NCI-H2196 (cell line): ENCODE measurements at regions not wholly inside any gene's neighbourhood (a gene's known extent, or its start where the extent isn't known, plus 50 kb on each side); places are given as distances from the start of the nearest gene placed in this dataset.

Experiments used
- DNase-seq: peaks from one replicate; lab custom pipeline; 2025; ENCODE audit not compliant: unreplicated experiment; lab: John Stamatoyannopoulos, UW

DNA sequence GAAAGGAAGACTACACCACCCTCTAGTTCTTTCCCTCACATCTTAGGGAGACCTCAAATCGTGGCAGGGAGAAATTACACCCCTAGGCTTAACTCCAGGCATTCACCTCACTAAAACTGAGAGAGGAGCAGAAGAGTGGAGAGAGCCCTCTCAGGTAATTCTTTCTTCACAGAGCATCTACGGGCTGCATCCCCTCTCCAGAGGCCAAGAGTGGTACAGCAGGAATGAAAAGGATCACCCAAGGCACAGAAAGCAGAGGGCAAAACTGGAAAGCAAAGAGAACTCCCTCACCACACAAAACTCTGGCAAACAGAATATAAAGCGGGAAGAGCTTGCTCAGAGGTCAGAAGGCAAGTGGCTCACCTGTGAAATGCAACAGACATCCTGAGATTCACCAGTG, 661.2 kb downstream of the TBC1D4 start:
- no peak for DNase-seq

GRCh38 chr13:74819549-74819948, 662.4 kb downstream of the TBC1D4 start:
- no peak for DNase-seq

GRCh38 chr13:74816737-74817136, 665.2 kb downstream of the TBC1D4 start:
- no peak for DNase-seq

GRCh38 chr13:74796157-74796556, 662.0 kb upstream of the KLF12 start:
- DNase-seq = no peak

DNA sequence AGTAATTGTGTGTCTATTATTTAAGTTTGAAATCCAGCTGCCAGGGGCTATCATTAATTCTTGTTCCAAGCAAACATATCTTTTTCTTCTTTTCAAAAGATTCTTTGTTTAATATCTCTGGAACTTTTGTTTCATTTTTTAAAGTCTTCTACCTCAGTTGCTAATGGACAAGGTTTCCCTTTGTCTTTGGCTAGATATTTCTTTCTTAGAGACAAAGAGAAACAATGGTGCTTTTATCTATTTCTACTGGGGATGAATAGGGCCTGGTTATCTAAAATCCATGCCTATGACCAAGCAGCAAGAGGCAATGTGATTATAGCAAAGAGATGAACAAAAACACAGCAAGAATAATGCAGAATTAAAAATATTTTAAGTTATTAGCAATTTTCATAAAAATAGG, 661.3 kb upstream of the KLF12 start:
- DNase-seq = no peak

GRCh38 chr13:74794582-74794981, 660.4 kb upstream of the KLF12 start:
- no peak for DNase-seq

DNA sequence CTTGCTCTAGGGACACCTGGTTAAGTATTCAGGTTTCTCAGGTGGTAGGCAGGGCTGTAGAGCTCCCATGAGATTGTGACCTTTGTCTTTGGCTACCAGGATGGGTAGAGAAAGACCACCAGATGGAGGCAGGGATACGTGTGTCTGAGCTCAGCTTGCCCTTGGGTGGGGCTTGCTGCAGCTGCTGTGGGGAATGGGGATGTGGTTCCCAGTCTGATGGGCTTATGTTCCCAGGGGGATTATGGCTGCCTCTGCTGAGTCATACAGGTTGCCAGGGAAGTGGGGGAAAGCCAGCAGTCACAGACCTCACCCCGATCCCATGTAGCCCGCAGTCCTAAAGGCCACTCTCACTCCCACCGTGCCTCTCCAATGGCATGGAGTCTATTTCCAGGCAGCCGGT, 659.9 kb upstream of the KLF12 start:
- no peak for DNase-seq

GRCh38 chr13:74784959-74785358, 650.8 kb upstream of the KLF12 start:
- DNase-seq = no peak

DNA sequence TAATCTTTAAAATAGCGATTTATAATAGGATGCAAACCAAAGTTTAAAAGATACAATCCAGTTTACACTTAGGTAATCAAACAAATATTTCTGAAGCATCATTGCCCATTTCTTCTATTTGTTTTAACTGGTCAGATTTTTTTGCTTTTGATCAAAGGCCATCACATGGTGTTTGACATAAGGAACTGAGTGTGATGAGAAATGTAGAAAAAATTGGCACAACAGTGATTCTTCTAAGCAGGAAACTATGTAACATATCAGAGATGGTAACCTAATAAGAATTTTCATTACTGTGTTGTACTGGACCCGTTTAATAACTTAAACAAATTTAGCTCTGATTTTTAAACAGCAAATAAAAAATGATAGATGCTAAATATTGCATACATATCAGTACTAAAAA, 644.7 kb upstream of the KLF12 start:
- DNase-seq = no peak

DNA sequence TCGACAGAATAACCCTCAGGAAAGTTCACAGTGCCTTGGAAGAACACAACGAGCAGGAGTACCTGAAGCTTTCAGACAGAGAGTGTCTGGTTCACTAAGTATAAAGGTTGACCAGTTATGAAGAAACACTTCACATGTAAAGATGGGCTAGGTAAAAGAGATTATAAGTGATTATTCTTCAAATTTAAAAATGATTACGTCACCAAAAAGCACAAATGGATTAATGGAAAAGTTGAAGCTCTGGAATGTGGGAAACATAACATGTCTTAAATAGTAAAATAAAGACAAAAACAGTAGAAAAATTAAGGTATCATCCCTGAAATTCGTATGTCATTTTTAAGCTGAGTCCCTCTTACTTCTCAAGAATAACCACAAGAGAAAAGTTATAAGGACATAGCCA, 643.9 kb upstream of the KLF12 start:
- no peak for DNase-seq

DNA sequence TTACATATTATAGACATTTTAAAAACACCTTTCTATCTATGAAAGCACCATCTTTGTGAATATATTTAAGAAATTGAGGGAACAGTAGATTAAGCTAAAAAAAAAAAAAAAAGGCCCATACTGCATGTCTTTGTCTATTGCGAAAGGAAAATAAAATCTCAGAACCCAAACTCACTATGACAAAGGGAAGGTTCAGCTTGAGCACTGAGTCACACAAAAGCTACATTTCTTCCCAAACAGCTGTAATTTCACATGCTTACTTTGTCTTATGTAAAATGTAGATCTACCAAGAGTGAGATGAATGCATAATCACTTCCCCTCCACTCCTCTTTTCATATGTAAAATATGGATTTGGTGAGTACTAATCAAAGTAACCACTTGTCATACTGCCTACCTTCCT, 640.1 kb upstream of the KLF12 start:
- no peak for DNase-seq

DNA sequence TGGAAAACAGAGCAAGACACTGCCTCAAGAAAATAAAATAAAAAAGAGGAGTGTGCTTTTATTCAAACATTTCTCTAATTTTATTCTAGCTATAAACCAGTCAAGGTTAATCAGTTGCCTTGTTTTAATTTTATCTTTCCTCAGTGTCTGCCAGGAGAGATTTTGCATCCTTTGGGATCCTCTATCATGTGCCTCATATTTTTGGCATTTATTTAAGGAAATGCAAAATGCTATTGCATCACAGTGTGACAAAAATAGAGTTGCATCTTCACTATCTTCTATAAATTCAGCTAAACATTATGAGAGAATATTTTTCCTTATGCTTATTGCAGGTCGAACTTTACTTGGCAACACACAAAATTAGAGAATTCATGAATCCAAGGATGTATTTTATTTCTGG, 639.0 kb upstream of the KLF12 start:
- DNase-seq = no peak

- no peak for DNase-seq
Observed at GRCh38 chr13:74771964-74772363, 637.8 kb upstream of the KLF12 start.

DNA sequence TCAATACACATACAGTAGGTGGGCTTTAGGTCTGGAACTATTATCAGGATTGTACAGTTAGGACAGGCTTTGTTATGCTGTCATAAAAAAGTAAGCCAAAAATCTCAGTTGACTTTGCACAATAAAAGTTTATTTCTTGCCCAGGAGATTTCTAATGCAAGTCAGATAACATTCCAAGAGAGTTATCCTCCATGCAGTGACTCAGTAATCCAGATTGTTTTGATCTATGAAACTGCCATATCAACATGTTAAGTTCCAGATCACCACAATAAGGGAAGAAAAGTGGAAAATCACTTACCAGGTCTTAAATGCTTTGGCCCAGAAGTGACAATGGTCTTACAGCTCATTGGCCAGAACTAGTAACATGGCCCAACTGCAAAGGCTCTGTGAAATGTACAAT, 636.2 kb upstream of the KLF12 start:
- DNase-seq = no peak

GRCh38 chr13:74769333-74769732, 635.1 kb upstream of the KLF12 start:
- no peak for DNase-seq

- DNase-seq = no peak
Observed at GRCh38 chr13:74768521-74769085, 634.4 kb upstream of the KLF12 start.

- DNase-seq = no peak
Observed at GRCh38 chr13:74767050-74767449, 632.8 kb upstream of the KLF12 start.

GRCh38 chr13:74765955-74766354, 631.8 kb upstream of the KLF12 start:
- DNase-seq = no peak

GRCh38 chr13:74761801-74762757, 627.9 kb upstream of the KLF12 start:
- no peak for DNase-seq

DNA sequence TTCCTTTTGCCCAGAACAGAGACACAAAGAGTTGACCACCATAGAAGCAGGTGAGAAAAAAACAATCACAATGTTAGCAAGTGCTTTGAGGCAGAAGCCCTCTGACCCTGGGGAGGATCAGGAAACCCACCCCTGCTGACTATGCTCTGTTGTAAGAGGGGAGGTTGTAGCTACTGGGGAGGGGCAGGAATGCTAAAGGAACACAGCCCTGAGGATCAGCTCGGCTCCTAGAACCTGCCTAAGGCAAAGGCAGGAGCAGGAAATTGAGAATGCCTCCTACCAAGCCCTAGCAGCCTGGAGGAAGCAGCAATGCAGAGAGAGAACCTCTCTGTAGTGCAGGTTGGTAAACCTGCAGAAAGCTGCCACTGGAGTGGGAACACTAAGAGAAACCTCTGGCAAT, 624.0 kb upstream of the KLF12 start:
- no peak for DNase-seq

GRCh38 chr13:74755065-74755464, 620.9 kb upstream of the KLF12 start:
- DNase-seq = no peak

DNA sequence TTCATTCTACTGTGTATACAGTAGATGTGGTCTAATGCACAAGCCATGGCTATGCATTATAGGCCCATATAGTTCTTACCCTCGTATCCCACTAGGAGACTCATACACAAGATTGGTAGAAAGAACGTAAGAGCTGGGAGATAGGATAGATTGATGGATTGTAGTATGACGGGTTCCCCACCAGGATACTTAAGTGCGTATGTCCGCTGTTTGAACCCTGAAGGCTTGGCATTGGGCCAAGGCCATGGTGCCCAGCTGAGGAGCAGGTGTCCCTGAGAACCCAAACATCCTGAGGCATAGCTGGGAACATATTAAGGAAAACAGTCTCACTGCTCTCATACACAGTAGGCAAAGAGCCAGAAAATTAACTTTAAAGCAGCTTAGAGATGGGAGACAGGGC, 617.5 kb upstream of the KLF12 start:
- no peak for DNase-seq
